Hepatocyte (in vitro differentiated cells): ENCODE measurements at regions not wholly inside any gene's neighbourhood (a gene's known extent, or its start where the extent isn't known, plus 50 kb on each side); places are given as distances from the start of the nearest gene placed in this dataset.

Experiments used
- CTCF ChIP-seq: fragments of 200-600 bp; sonication (generic); IDR thresholded peaks from 2 replicates; pipeline ENCODE4 v1.5.1; 2016; ENCODE audit warnings: antibody characterized with exemption, mild to moderate bottlenecking; ENCODE audit not compliant: poor library complexity
- EZH2 ChIP-seq: fragments of 200-600 bp; sonication (generic); IDR thresholded peaks from 2 replicates; pipeline ENCODE4 v1.6.1; 2016; ENCODE audit warnings: antibody characterized with exemption, mild to moderate bottlenecking, borderline replicate concordance
- EZH2phosphoT487 ChIP-seq: fragments of 200-600 bp; sonication (generic); IDR thresholded peaks from one replicate; pipeline ENCODE4 v1.6.1; 2018; ENCODE audit warnings: antibody characterized with exemption, mild to moderate bottlenecking, low read depth, moderate library complexity; ENCODE audit not compliant: unreplicated experiment, severe bottlenecking

GRCh38 chr7:85483177-85483576, 296.3 kb upstream of the SEMA3D start:
- TF ChIP-seq CTCF (no peak), EZH2 (no peak), EZH2phosphoT487 (no peak)
